PFSK-1 (cell line): ENCODE measurements at regions not wholly inside any gene's neighbourhood (a gene's known extent, or its start where the extent isn't known, plus 50 kb on each side); places are given as distances from the start of the nearest gene placed in this dataset.

Source experiments
- POLR2AphosphoS5 ChIP-seq: IDR thresholded peaks from 2 replicates; pipeline ENCODE4 v1.6.1; 2012; ENCODE audit warnings: low read depth, mild to moderate bottlenecking, control low read depth, low read length, moderate library complexity
- TAF1 ChIP-seq: IDR thresholded peaks from 2 replicates; pipeline ENCODE4 v1.6.1; 2012; ENCODE audit warnings: low read length, control low read depth, borderline replicate concordance; ENCODE audit not compliant: insufficient read depth

GRCh38 chr4:180641495-180641894, 1601.7 kb upstream of the TENM3 start:
- no peak for TF ChIP-seq TAF1
- TF ChIP-seq POLR2AphosphoS5: no peak
